HL-60 (cell line): ENCODE measurements at regions not wholly inside any gene's neighbourhood (a gene's known extent, or its start where the extent isn't known, plus 50 kb on each side); places are given as distances from the start of the nearest gene placed in this dataset.

Experiments
- DNase-seq, 2 experiments: peaks; one replicate each; pipeline ENCODE4 v3.0.0-alpha.2; 2010 to 2020; ENCODE audit warnings: low read depth in 1 of 2, low spot score in 1 of 2
- H3K27ac ChIP-seq: fragments of 250-450 bp; sonication (Bioruptor Pico); replicated peaks from 2 replicates; pipeline ENCODE4 v1.5.1; 2020; ENCODE audit warnings: mild to moderate bottlenecking, moderate library complexity
- H3K27me3 ChIP-seq: fragments of 250-450 bp; sonication (Bioruptor Pico); 2 replicates; pipeline ENCODE4 v1.5.1; 2021; ENCODE audit warnings: mild to moderate bottlenecking, moderate library complexity; ENCODE audit not compliant: insufficient read depth, poor library complexity, severe bottlenecking
- H3K4me3 ChIP-seq: replicated peaks from 2 replicates; pipeline ENCODE4 v1.5.1; 2011; ENCODE audit warnings: mild to moderate bottlenecking, control low read depth, low read length; ENCODE audit not compliant: insufficient read depth
- CTCF ChIP-seq: IDR thresholded peaks from one replicate; pipeline ENCODE4 v1.5.1; 2011; ENCODE audit warnings: low read length, control low read depth, inconsistent platforms; ENCODE audit not compliant: insufficient read depth
- GABPA ChIP-seq: IDR thresholded peaks from 2 replicates; pipeline ENCODE4 v1.6.1; 2012; ENCODE audit warnings: low read depth
- POLR2AphosphoS5 ChIP-seq: IDR thresholded peaks from 2 replicates; pipeline ENCODE4 v1.6.1; 2012; ENCODE audit warnings: low read depth
- REST ChIP-seq: IDR thresholded peaks from 2 replicates; pipeline ENCODE4 v1.6.1; 2012; ENCODE audit warnings: low read depth; ENCODE audit not compliant: insufficient replicate concordance
- SPI1 ChIP-seq: IDR thresholded peaks from 2 replicates; pipeline ENCODE4 v1.6.1; 2012; ENCODE audit warnings: low read depth, mild to moderate bottlenecking, borderline replicate concordance

- Histone ChIP-seq H3K27ac (no peak overlapping the region), H3K4me3 (no peak overlapping the region), H3K27me3 (no peaks in the 10 kb centered on the region)
- TF ChIP-seq CTCF, result no peak
- no peak for TF ChIP-seq REST
- no peak for TF ChIP-seq GABPA
- no peak for TF ChIP-seq POLR2AphosphoS5
- TF ChIP-seq SPI1, result no peak
- no peak for DNase-seq
These were observed 137.7 kb upstream of the CCDC150 start for GRCh38 chr2:196501836-196502235.

- no peak for TF ChIP-seq CTCF
- TF ChIP-seq POLR2AphosphoS5, result no peak
- no peak for TF ChIP-seq SPI1
- TF ChIP-seq REST, result no peak
- no peak for TF ChIP-seq GABPA
- no peaks in the 10 kb centered on the region for H3K27me3 ChIP-seq
- no peak for DNase-seq
- no peak overlapping the region for H3K4me3 ChIP-seq
- no peak overlapping the region for H3K27ac ChIP-seq
These were observed 137.1 kb upstream of the CCDC150 start for GRCh38 chr2:196502386-196502785.

GRCh38 chr2:196503398-196503797 lies 136.1 kb upstream of the CCDC150 start:
- no peak for DNase-seq
- Histone ChIP-seq H3K4me3 (no peak overlapping the region), H3K27ac (no peak overlapping the region), H3K27me3 (peaks cover 3% of the 10 kb centered on the region)
- no peak for TF ChIP-seq REST

- no peak for DNase-seq
- TF ChIP-seq REST, result no peak
- TF ChIP-seq GABPA, result no peak
- no peak for TF ChIP-seq CTCF
- TF ChIP-seq POLR2AphosphoS5, result no peak
- TF ChIP-seq SPI1, result no peak
- H3K27me3 ChIP-seq, result peaks cover 3% of the 10 kb centered on the region
- no peak overlapping the region for H3K27ac ChIP-seq
- no peak overlapping the region for H3K4me3 ChIP-seq
These were observed 134.7 kb upstream of the CCDC150 start for GRCh38 chr2:196504788-196505187.
